ENCODE measurements at regions not wholly inside any gene's neighbourhood (a gene's known extent, or its start where the extent isn't known, plus 50 kb on each side); places are given as distances from the start of the nearest gene placed in this dataset.

DNA sequence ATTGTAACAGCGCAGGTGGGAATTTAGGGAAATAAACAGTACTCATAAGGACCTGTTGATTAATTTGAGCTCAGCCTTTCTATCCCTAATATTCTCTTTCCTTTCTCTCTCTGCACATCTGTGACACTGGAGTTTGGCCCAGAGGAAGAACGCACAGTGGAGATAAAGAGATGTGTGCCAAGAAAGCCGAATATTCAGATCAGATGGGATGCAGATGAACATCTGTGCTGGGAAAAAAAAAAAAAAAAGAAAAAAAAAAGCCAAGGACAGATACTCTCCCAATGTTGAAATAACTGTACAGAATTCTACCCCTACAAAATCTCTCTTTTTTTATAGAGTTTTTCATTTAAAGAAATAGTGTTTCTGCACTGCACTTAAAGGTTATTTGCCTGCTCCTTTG is 485.4 kb downstream of the KCNJ2 start:
- no peak for TF ChIP-seq HNF4A (conservative IDR thresholded peaks at IDR 0.05)
- TF ChIP-seq MAX (IDR thresholded peaks at IDR 0.05): no peak
- Histone ChIP-seq H3K9me3 (ENCODE audit: control insufficient read depth in 4 of 4, low read length in 3 of 4) (no peaks in the 10 kb centered on the region), H3K4me3 (ENCODE audit: low read depth in 1 of 3, low read length in 3 of 3) (no peak overlapping the region), H3K36me3 (ENCODE audit: control insufficient read depth in 4 of 4, insufficient read depth in 3 of 4, low read depth in 1 of 4, low read length in 3 of 4) (no peaks in the 10 kb centered on the region), H3K4me1 (ENCODE audit: control insufficient read depth in 4 of 4, insufficient read depth in 4 of 4, low read length in 3 of 4) (peaks cover 0 to 10% (median 6%) of the 10 kb centered on the region in 4 donors), H3K9ac (ENCODE audit: low read depth in 1 of 2, low read length in 2 of 2) (no peak overlapping the region), H3K27me3 (ENCODE audit: control insufficient read depth in 4 of 4, insufficient read depth in 4 of 4, low read length in 3 of 4) (no peaks in the 10 kb centered on the region), H3K27ac (ENCODE audit: low read depth in 1 of 2, low read length in 2 of 2) (no peak overlapping the region)
- no peak for DNase-seq (ENCODE audit: low spot score)
- 75% methylated on average over 3 of the region's 3 CpGs for WGBS

DNA sequence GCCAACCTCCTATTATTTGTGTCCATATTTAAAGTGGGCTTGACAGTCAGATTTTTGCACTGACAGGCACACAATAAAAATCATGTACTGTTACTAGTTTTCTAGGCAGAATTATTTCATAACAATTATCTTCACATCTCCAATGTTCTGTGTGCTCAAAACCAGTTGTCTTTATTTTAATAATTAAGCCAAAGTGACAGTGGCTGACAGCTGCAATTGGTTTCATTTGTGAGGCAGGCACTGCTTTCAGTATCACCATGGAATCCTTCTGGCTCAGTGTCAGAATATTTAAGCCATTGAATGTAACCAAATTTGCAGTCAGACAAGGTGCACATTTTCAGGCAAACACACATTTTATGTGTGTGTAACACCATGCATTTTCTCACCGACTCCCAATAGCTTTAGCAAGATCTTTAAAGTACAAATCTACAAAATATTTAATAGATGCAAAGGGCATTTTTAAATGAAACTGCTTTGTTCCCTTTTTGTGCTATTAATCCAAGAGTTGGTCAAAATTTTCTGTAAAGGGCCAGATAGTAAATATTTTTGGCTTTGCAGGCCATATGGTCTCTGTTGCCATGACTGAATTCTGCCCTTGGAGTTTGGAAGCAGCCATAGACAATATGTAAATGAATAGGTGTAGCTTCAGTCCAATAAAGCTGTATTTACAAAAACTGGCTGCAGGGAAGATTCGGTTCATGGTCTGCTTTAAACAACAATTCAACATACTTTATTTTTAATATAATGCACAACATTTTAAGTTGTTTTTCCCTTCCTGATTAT is 486.0 kb downstream of the KCNJ2 start:
- Histone ChIP-seq H3K27ac (ENCODE audit: low read depth in 1 of 2, low read length in 2 of 2) (no peak overlapping the region), H3K4me1 (ENCODE audit: control insufficient read depth in 4 of 4, insufficient read depth in 4 of 4, low read length in 3 of 4) (peaks cover 0 to 10% (median 6%) of the 10 kb centered on the region in 4 donors), H3K27me3 (ENCODE audit: control insufficient read depth in 4 of 4, insufficient read depth in 4 of 4, low read length in 3 of 4) (no peaks in the 10 kb centered on the region), H3K36me3 (ENCODE audit: control insufficient read depth in 4 of 4, insufficient read depth in 3 of 4, low read depth in 1 of 4, low read length in 3 of 4) (no peaks in the 10 kb centered on the region), H3K9me3 (ENCODE audit: control insufficient read depth in 4 of 4, low read length in 3 of 4) (no peaks in the 10 kb centered on the region), H3K4me3 (ENCODE audit: low read depth in 1 of 3, low read length in 3 of 3) (no peak overlapping the region), H3K9ac (ENCODE audit: low read depth in 1 of 2, low read length in 2 of 2) (no peak overlapping the region)
- WGBS: 78% methylated on average over 2 of the region's 2 CpGs
- DNase-seq (ENCODE audit: low spot score): no peak
- no peak for TF ChIP-seq NR2F2 (IDR thresholded peaks at IDR 0.05)
- TF ChIP-seq, protein P1, sequence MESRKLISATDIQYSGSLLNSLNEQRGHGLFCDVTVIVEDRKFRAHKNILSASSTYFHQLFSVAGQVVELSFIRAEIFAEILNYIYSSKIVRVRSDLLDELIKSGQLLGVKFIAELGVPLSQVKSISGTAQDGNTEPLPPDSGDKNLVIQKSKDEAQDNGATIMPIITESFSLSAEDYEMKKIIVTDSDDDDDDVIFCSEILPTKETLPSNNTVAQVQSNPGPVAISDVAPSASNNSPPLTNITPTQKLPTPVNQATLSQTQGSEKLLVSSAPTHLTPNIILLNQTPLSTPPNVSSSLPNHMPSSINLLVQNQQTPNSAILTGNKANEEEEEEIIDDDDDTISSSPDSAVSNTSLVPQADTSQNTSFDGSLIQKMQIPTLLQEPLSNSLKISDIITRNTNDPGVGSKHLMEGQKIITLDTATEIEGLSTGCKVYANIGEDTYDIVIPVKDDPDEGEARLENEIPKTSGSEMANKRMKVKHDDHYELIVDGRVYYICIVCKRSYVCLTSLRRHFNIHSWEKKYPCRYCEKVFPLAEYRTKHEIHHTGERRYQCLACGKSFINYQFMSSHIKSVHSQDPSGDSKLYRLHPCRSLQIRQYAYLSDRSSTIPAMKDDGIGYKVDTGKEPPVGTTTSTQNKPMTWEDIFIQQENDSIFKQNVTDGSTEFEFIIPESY (IDR thresholded peaks at IDR 0.05): no peak
- TF ChIP-seq MAX (IDR thresholded peaks at IDR 0.05): no peak
- TF ChIP-seq RAD21 (IDR thresholded peaks at IDR 0.05): no peak
- no peak for TF ChIP-seq JUND (IDR thresholded peaks at IDR 0.05)
- no peak for TF ChIP-seq HNF4G (IDR thresholded peaks at IDR 0.05)
- TF ChIP-seq CTCF (IDR thresholded peaks at IDR 0.05; ENCODE audit: low read depth, low read length, missing input control): no peak
- TF ChIP-seq, protein P2, sequence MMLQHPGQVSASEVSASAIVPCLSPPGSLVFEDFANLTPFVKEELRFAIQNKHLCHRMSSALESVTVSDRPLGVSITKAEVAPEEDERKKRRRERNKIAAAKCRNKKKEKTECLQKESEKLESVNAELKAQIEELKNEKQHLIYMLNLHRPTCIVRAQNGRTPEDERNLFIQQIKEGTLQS (IDR thresholded peaks at IDR 0.05): no peak
- no peak for TF ChIP-seq FOXA1 (IDR thresholded peaks at IDR 0.05)
- no peak for TF ChIP-seq EGR1 (IDR thresholded peaks at IDR 0.05; ENCODE audit: low read depth in 2 of 2)
- no peak for TF ChIP-seq RXRA (IDR thresholded peaks at IDR 0.05)

DNA sequence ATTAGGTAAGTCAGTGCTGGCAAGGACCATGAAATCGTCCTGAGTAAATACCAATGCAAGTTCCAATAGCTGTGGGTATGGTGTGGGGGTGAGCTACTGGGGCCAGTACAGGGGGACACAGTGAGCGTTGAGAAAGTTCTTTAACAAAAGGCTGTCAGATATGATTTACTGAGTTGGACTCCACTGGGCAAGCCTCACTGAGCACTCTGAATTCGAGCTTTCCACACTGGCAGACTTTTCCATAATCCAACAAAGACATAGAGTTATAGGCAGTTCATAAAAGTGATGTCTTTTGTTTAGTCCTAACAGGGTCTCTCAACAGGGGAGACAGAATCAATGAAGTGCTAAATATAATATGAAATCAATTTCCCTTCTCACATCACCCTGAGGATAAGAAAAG is 489.0 kb downstream of the KCNJ2 start:
- no peak overlapping the region for H3K9ac ChIP-seq (ENCODE audit: low read depth in 1 of 2, low read length in 2 of 2)
- 79% methylated on average over 3 of the region's 3 CpGs for WGBS
- H3K4me1 ChIP-seq (ENCODE audit: control insufficient read depth in 4 of 4, insufficient read depth in 4 of 4, low read length in 3 of 4): peaks cover 2 to 28% (median 25%) of the 10 kb centered on the region in 4 donors
- no peak overlapping the region for H3K4me3 ChIP-seq (ENCODE audit: low read depth in 1 of 3, low read length in 3 of 3)
- no peak overlapping the region for H3K27ac ChIP-seq (ENCODE audit: low read depth in 1 of 2, low read length in 2 of 2)
- DNase-seq (ENCODE audit: low spot score): no peak
- H3K36me3 ChIP-seq (ENCODE audit: control insufficient read depth in 4 of 4, insufficient read depth in 3 of 4, low read depth in 1 of 4, low read length in 3 of 4): no peaks in the 10 kb centered on the region
- no peaks in the 10 kb centered on the region for H3K27me3 ChIP-seq (ENCODE audit: control insufficient read depth in 4 of 4, insufficient read depth in 4 of 4, low read length in 3 of 4)
- H3K9me3 ChIP-seq (ENCODE audit: control insufficient read depth in 4 of 4, low read length in 3 of 4): no peaks in the 10 kb centered on the region
- TF ChIP-seq HNF4A (conservative IDR thresholded peaks at IDR 0.05) (no peak), JUND (IDR thresholded peaks at IDR 0.05) (no peak), FOXA1 (IDR thresholded peaks at IDR 0.05) (no peak), NR2F2 (IDR thresholded peaks at IDR 0.05) (no peak), EGR1 (IDR thresholded peaks at IDR 0.05; ENCODE audit: low read depth in 2 of 2) (no peak), RXRA (IDR thresholded peaks at IDR 0.05) (no peak), HNF4G (IDR thresholded peaks at IDR 0.05) (no peak), GABPA (IDR thresholded peaks at IDR 0.05 in 1 of 2, conservative IDR thresholded peaks at IDR 0.05 in 1 of 2) (no peak), FOXA2 (IDR thresholded peaks at IDR 0.05) (no peak), CTCF (IDR thresholded peaks at IDR 0.05; ENCODE audit: low read depth, low read length, missing input control) (no peak), TAF1 (conservative IDR thresholded peaks at IDR 0.05) (no peak)
- TF ChIP-seq, protein P2 (IDR thresholded peaks at IDR 0.05): no peak
- TF ChIP-seq, protein P1 (IDR thresholded peaks at IDR 0.05): no peak

Data from liver (tissue), 8 donors.